GM23338 (cell line): ENCODE measurements at regions not wholly inside any gene's neighbourhood (a gene's known extent, or its start where the extent isn't known, plus 50 kb on each side); places are given as distances from the start of the nearest gene placed in this dataset.

Experiments
- ATAC-seq: fragments of 200-7000 bp; cut with Tn5 transposase; 3 replicates; pipeline ENCODE4 v1.9.1; 2020
- DNase-seq: peaks from one replicate; pipeline ENCODE4 v3.0.0-alpha.2; 2015; ENCODE audit warnings: low spot score
- H2AFZ ChIP-seq: fragments of 200-600 bp; sonication (generic); 2 replicates; pipeline ENCODE4 v1.8.0; 2016; ENCODE audit warnings: antibody characterized with exemption, mild to moderate bottlenecking, moderate library complexity
- H3F3A ChIP-seq: fragments of 200-600 bp; sonication (generic); replicated peaks from 2 replicates; pipeline ENCODE4 v1.8.0; 2017; ENCODE audit warnings: antibody characterized with exemption, mixed run types, low read depth
- H3K27ac ChIP-seq: fragments of 200-600 bp; sonication (generic); 2 replicates; pipeline ENCODE4 v1.6.1; 2016; ENCODE audit warnings: low read depth
- H3K27me3 ChIP-seq: fragments of 200-600 bp; sonication (generic); 2 replicates; pipeline ENCODE4 v1.8.0; 2016; ENCODE audit warnings: mild to moderate bottlenecking, mixed run types, moderate library complexity; ENCODE audit not compliant: insufficient read depth
- H3K36me3 ChIP-seq: fragments of 200-600 bp; sonication (generic); 2 replicates; pipeline ENCODE4 v1.8.0; 2016; ENCODE audit warnings: mild to moderate bottlenecking; ENCODE audit not compliant: insufficient read depth
- H3K4me1 ChIP-seq: fragments of 200-600 bp; sonication (generic); 2 replicates; pipeline ENCODE4 v1.8.0; 2016; ENCODE audit warnings: mild to moderate bottlenecking, moderate library complexity; ENCODE audit not compliant: insufficient read depth
- H3K4me2 ChIP-seq: fragments of 200-600 bp; sonication (generic); 2 replicates; pipeline ENCODE4 v1.7.1; 2017; ENCODE audit warnings: mixed run types
- H3K4me3 ChIP-seq: fragments of 200-600 bp; sonication (generic); 2 replicates; pipeline ENCODE4 v1.6.1; 2016; ENCODE audit warnings: mixed run types
- H3K79me2 ChIP-seq: fragments of 200-600 bp; sonication (generic); replicated peaks from 2 replicates; pipeline ENCODE4 v1.8.0; 2017; ENCODE audit warnings: mild to moderate bottlenecking; ENCODE audit not compliant: insufficient read depth
- H3K9me2 ChIP-seq: fragments of 200-600 bp; sonication (generic); 2 replicates; pipeline ENCODE4 v1.8.0; 2017; ENCODE audit not compliant: insufficient read depth
- H4K20me1 ChIP-seq: fragments of 200-600 bp; sonication (generic); replicated peaks from 2 replicates; pipeline ENCODE4 v1.8.0; 2017; ENCODE audit warnings: mild to moderate bottlenecking; ENCODE audit not compliant: insufficient read depth
- H3K27ac Mint-ChIP-seq: 2 replicates; pipeline ENCODE4 v1.8.0; 2020; ENCODE audit warnings: inconsistent platforms, mild to moderate bottlenecking, moderate library complexity, mixed read lengths
- H3K27me3 Mint-ChIP-seq: 3 replicates; pipeline ENCODE4 v1.8.0; 2022; ENCODE audit warnings: low read depth, mild to moderate bottlenecking, moderate library complexity, mixed read lengths, inconsistent platforms; ENCODE audit not compliant: insufficient read depth, poor library complexity
- H3K36me3 Mint-ChIP-seq: 3 replicates; pipeline ENCODE4 v1.8.0; 2021; ENCODE audit warnings: low read depth, mild to moderate bottlenecking, inconsistent platforms, moderate library complexity, mixed read lengths
- H3K4me1 Mint-ChIP-seq: 3 replicates; pipeline ENCODE4 v1.8.0; 2020; ENCODE audit warnings: mild to moderate bottlenecking, inconsistent platforms, mixed read lengths
- H3K4me3 Mint-ChIP-seq: 3 replicates; pipeline ENCODE4 v1.8.0; 2021; ENCODE audit warnings: moderate library complexity, mild to moderate bottlenecking, inconsistent platforms, mixed read lengths
- H3K9me3 Mint-ChIP-seq: 3 replicates; pipeline ENCODE4 v1.8.0; 2020; ENCODE audit warnings: moderate library complexity, mild to moderate bottlenecking, inconsistent platforms, mixed read lengths
- CREB1 ChIP-seq: fragments of 250-450 bp; sonication (Bioruptor Pico); IDR thresholded peaks from 2 replicates; pipeline ENCODE4 v1.5.0; 2020; ENCODE audit warnings: low read depth, mild to moderate bottlenecking, moderate library complexity
- EZH2 ChIP-seq: fragments of 200-600 bp; sonication (generic); IDR thresholded peaks from one replicate; pipeline ENCODE4 v1.8.0; 2017; ENCODE audit warnings: antibody characterized with exemption, mild to moderate bottlenecking, low read depth; ENCODE audit not compliant: unreplicated experiment
- EZH2phosphoT487 ChIP-seq: fragments of 200-600 bp; sonication (generic); IDR thresholded peaks from one replicate; pipeline ENCODE4 v1.8.1; 2018; ENCODE audit warnings: antibody characterized with exemption; ENCODE audit not compliant: unreplicated experiment
- JUNB ChIP-seq: IDR thresholded peaks from one replicate; pipeline ENCODE4 v1.6.1; 2016; ENCODE audit warnings: antibody characterized with exemption; ENCODE audit not compliant: unreplicated experiment
- NANOG ChIP-seq: IDR thresholded peaks from 2 replicates; pipeline ENCODE4 v1.6.1; 2016; ENCODE audit warnings: antibody characterized with exemption, borderline replicate concordance
- ZNF114 ChIP-seq: fragments of 250-450 bp; sonication (Bioruptor Pico); IDR thresholded peaks from 2 replicates; pipeline ENCODE4 v1.5.0; 2020; ENCODE audit warnings: mild to moderate bottlenecking, moderate library complexity
- TF ChIP-seq, protein P1 (sequence below): IDR thresholded peaks from 2 replicates; pipeline ENCODE4 v1.6.1; 2016; ENCODE audit warnings: antibody characterized with exemption
- TF ChIP-seq, protein P2 (sequence below): IDR thresholded peaks from one replicate; pipeline ENCODE4 v1.6.1; 2018; ENCODE audit warnings: antibody characterized with exemption; ENCODE audit not compliant: unreplicated experiment
- TF ChIP-seq, protein P3 (sequence below), 2 experiments: fragments of 200-600 bp in 1 of 2; sonication (generic) in 1 of 2; conservative IDR thresholded peaks; 2 replicates each; pipeline versions ENCODE4 v1.5.1 to v1.6.1; 2016 to 2017; ENCODE audit warnings: antibody characterized with exemption in 2 of 2, low read depth in 2 of 2, mild to moderate bottlenecking in 2 of 2, moderate library complexity in 1 of 2

DNA sequence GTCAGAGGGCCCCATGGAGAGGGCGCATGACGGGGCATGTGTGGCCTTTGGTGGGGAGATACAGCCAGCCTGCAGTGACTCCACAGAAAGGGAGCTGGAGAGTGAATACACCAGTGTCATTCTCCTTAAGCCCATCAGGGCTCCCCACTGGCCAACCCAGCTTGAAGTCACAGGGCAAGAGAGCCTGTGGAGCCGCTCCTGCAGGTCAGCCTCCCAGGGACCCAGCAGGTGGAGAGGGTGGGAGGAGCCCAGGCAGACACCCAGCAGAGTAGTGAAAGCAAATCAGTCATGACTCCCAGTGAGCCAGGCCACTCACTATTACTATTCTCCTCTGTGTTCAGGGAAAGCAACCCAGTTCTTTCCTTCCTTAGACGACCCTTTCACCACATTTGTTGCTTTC lies 110.0 kb upstream of the CPM start (continued):
- TF ChIP-seq, protein P1, sequence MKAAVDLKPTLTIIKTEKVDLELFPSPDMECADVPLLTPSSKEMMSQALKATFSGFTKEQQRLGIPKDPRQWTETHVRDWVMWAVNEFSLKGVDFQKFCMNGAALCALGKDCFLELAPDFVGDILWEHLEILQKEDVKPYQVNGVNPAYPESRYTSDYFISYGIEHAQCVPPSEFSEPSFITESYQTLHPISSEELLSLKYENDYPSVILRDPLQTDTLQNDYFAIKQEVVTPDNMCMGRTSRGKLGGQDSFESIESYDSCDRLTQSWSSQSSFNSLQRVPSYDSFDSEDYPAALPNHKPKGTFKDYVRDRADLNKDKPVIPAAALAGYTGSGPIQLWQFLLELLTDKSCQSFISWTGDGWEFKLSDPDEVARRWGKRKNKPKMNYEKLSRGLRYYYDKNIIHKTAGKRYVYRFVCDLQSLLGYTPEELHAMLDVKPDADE: no peak
- TF ChIP-seq EZH2 (no peak), ZNF114 (no peak)
- TF ChIP-seq, protein P2, sequence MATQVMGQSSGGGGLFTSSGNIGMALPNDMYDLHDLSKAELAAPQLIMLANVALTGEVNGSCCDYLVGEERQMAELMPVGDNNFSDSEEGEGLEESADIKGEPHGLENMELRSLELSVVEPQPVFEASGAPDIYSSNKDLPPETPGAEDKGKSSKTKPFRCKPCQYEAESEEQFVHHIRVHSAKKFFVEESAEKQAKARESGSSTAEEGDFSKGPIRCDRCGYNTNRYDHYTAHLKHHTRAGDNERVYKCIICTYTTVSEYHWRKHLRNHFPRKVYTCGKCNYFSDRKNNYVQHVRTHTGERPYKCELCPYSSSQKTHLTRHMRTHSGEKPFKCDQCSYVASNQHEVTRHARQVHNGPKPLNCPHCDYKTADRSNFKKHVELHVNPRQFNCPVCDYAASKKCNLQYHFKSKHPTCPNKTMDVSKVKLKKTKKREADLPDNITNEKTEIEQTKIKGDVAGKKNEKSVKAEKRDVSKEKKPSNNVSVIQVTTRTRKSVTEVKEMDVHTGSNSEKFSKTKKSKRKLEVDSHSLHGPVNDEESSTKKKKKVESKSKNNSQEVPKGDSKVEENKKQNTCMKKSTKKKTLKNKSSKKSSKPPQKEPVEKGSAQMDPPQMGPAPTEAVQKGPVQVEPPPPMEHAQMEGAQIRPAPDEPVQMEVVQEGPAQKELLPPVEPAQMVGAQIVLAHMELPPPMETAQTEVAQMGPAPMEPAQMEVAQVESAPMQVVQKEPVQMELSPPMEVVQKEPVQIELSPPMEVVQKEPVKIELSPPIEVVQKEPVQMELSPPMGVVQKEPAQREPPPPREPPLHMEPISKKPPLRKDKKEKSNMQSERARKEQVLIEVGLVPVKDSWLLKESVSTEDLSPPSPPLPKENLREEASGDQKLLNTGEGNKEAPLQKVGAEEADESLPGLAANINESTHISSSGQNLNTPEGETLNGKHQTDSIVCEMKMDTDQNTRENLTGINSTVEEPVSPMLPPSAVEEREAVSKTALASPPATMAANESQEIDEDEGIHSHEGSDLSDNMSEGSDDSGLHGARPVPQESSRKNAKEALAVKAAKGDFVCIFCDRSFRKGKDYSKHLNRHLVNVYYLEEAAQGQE: no peak

DNA sequence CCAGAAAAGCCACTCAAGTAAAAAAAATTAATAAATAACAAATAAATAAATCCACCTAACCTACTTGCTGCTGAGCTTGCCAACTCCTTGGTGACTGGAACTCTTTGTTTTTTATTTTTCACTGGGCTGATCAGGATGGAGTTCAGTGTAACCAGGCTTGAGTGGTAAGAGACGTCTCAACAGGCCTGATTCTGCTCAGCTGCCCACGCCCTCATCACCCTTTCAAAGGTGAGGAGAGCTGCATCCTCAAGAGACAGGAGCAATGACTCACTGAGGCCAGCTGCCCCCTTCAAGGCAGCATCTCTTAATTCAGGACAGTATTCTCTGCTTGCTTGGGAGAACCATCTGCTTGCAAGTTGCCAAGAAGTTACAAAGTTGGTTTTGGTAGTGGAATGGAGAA lies 111.9 kb upstream of the CPM start:
- Histone ChIP-seq H3K4me2 (no peak overlapping the region), H3F3A (no peaks in the 10 kb centered on the region), H4K20me1 (no peaks in the 10 kb centered on the region), H3K79me2 (no peaks in the 10 kb centered on the region), H2AFZ (no peak overlapping the region), H3K4me1 (no peaks in the 10 kb centered on the region), H3K4me3 (no peak overlapping the region), H3K9me2 (peaks cover 12% of the 10 kb centered on the region; the same call in 1 of the 2 replicates), H3K36me3 (no peaks in the 10 kb centered on the region), H3K27ac (no peak overlapping the region), H3K27me3 (no peaks in the 10 kb centered on the region)
- H3K4me3 Mint-ChIP-seq: no peak overlapping the region
- TF ChIP-seq ZNF114: no peak
- no peak for TF ChIP-seq CREB1 (CRISPR knock-in tag)
- TF ChIP-seq EZH2phosphoT487: no peak
- TF ChIP-seq, protein P3, sequence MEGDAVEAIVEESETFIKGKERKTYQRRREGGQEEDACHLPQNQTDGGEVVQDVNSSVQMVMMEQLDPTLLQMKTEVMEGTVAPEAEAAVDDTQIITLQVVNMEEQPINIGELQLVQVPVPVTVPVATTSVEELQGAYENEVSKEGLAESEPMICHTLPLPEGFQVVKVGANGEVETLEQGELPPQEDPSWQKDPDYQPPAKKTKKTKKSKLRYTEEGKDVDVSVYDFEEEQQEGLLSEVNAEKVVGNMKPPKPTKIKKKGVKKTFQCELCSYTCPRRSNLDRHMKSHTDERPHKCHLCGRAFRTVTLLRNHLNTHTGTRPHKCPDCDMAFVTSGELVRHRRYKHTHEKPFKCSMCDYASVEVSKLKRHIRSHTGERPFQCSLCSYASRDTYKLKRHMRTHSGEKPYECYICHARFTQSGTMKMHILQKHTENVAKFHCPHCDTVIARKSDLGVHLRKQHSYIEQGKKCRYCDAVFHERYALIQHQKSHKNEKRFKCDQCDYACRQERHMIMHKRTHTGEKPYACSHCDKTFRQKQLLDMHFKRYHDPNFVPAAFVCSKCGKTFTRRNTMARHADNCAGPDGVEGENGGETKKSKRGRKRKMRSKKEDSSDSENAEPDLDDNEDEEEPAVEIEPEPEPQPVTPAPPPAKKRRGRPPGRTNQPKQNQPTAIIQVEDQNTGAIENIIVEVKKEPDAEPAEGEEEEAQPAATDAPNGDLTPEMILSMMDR (conservative IDR thresholded peaks at IDR 0.05; ENCODE audit: low read depth in 2 of 2): no peak
- 0 out of 3 replicates have a peak, but pooled peaks have one; percentile 23 for ATAC-seq
- H3K27ac Mint-ChIP-seq: no peak overlapping the region
- peaks cover 12% of the 10 kb centered on the region for H3K4me1 Mint-ChIP-seq
- H3K36me3 Mint-ChIP-seq: no peaks in the 10 kb centered on the region
- no peak for DNase-seq
- H3K9me3 Mint-ChIP-seq: no peaks in the 10 kb centered on the region
- H3K27me3 Mint-ChIP-seq: peaks cover 2% of the 10 kb centered on the region

DNA sequence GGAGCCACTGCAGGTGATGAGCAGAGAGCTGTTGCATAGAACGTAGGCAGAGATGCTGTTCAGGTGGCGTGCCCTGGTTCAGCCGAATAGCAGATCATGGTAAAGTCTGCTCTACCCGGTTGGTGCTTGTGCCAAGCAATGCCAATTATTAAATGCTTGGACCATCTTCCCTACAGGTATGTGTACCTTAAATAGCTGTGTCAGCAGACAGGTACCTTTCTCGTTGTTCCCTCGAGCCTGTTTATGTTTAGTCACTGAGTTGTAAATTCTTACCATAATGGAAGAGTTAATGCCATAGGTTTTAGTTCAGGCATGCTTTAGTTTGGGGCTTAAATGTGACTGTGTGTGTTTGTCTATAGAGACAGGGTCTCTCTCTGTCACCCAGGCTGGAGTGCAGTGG lies 112.5 kb upstream of the CPM start:
- H3K9me2 ChIP-seq: peaks cover 14% of the 10 kb centered on the region; the same call in 1 of the 2 replicates
- no peak for ATAC-seq
- TF ChIP-seq JUNB (no peak), NANOG (no peak), EZH2 (no peak)
- TF ChIP-seq, protein P1: no peak

More for the DNA sequence above, 112.5 kb upstream of the CPM start:
- Histone ChIP-seq H3K27me3 (no peaks in the 10 kb centered on the region), H3K36me3 (no peaks in the 10 kb centered on the region), H3K27ac (no peak overlapping the region), H3K79me2 (no peaks in the 10 kb centered on the region), H4K20me1 (no peaks in the 10 kb centered on the region), H3F3A (no peaks in the 10 kb centered on the region), H2AFZ (no peak overlapping the region), H3K4me1 (no peaks in the 10 kb centered on the region), H3K4me3 (no peak overlapping the region), H3K4me2 (no peak overlapping the region)
- peaks cover 2% of the 10 kb centered on the region for H3K27me3 Mint-ChIP-seq
- DNase-seq: no peak
- H3K4me1 Mint-ChIP-seq: peaks cover 12% of the 10 kb centered on the region
- H3K9me3 Mint-ChIP-seq: no peaks in the 10 kb centered on the region
- H3K4me3 Mint-ChIP-seq: no peak overlapping the region
- H3K27ac Mint-ChIP-seq: no peak overlapping the region
- H3K36me3 Mint-ChIP-seq: no peaks in the 10 kb centered on the region
